SJSA1 (cell line): ENCODE measurements at regions not wholly inside any gene's neighbourhood (a gene's known extent, or its start where the extent isn't known, plus 50 kb on each side); places are given as distances from the start of the nearest gene placed in this dataset.
A peak's percentile ranks its signal among the peaks of the same experiment; 100 is the strongest.
"Not testable (repeated sequence)": the region's sequence is repeated elsewhere in the genome, so short reads cannot be mapped to it uniquely, and the experiment has no call there.

Source experiments
- DNase-seq, 2 experiments: peaks; one replicate each; pipeline ENCODE4 v3.0.0-alpha.2; 2015 to 2020; ENCODE audit warnings: low spot score in 2 of 2, low read depth in 1 of 2
- H3K27ac ChIP-seq: fragments of 250-450 bp; sonication (Bioruptor Pico); 2 replicates; pipeline ENCODE4 v1.5.1; 2020; ENCODE audit warnings: mild to moderate bottlenecking, moderate library complexity
- H3K27me3 ChIP-seq: fragments of 250-450 bp; sonication (Bioruptor Pico); replicated peaks from 2 replicates; pipeline ENCODE4 v1.5.1; 2020; ENCODE audit warnings: mild to moderate bottlenecking, moderate library complexity
- H3K36me3 ChIP-seq: fragments of 250-450 bp; sonication (Bioruptor Pico); 2 replicates; pipeline ENCODE4 v1.5.1; 2020; ENCODE audit warnings: mild to moderate bottlenecking
- H3K4me1 ChIP-seq: fragments of 250-450 bp; sonication (Bioruptor Pico); replicated peaks from 2 replicates; pipeline ENCODE4 v1.6.1; 2021; ENCODE audit warnings: mild to moderate bottlenecking
- H3K4me3 ChIP-seq: fragments of 250-450 bp; sonication (Bioruptor Pico); 2 replicates; pipeline ENCODE4 v1.5.1; 2020; ENCODE audit warnings: mild to moderate bottlenecking
- H3K9me3 ChIP-seq: fragments of 250-450 bp; sonication (Bioruptor Pico); replicated peaks from 2 replicates; pipeline ENCODE4 v1.5.1; 2020; ENCODE audit warnings: mild to moderate bottlenecking

- H3K9me3 ChIP-seq, H3K27ac ChIP-seq, H3K36me3 ChIP-seq, H3K4me3 ChIP-seq, DNase-seq, H3K4me1 ChIP-seq, H3K27me3 ChIP-seq: not testable (repeated sequence)
These were observed 72.9 kb upstream of the TBX18 start for GRCh38 chr6:84837068-84837866.

GRCh38 chr6:84836366-84836765 is 72.0 kb upstream of the TBX18 start:
- no peaks in the 10 kb centered on the region for H3K36me3 ChIP-seq
- no peaks in the 10 kb centered on the region for H3K9me3 ChIP-seq
- H3K4me3 ChIP-seq = no peak overlapping the region
- H3K27ac ChIP-seq = no peak overlapping the region
- no peaks in the 10 kb centered on the region for H3K27me3 ChIP-seq
- DNase-seq = no peak
- H3K4me1 ChIP-seq = no peaks in the 10 kb centered on the region

GRCh38 chr6:84835340-84835739 is 70.9 kb upstream of the TBX18 start:
- H3K36me3 ChIP-seq = no peaks in the 10 kb centered on the region
- no peak for DNase-seq
- no peaks in the 10 kb centered on the region for H3K9me3 ChIP-seq
- H3K27ac ChIP-seq = no peak overlapping the region
- no peaks in the 10 kb centered on the region for H3K27me3 ChIP-seq
- H3K4me1 ChIP-seq = no peaks in the 10 kb centered on the region
- H3K4me3 ChIP-seq = no peak overlapping the region

GRCh38 chr6:84831924-84832323 is 67.5 kb upstream of the TBX18 start:
- H3K27me3 ChIP-seq, H3K36me3 ChIP-seq, DNase-seq, H3K9me3 ChIP-seq, H3K4me1 ChIP-seq, H3K4me3 ChIP-seq, H3K27ac ChIP-seq: not testable (repeated sequence)

- no peaks in the 10 kb centered on the region for H3K27me3 ChIP-seq
- H3K27ac ChIP-seq = no peak overlapping the region
- no peak overlapping the region for H3K4me3 ChIP-seq
- H3K9me3 ChIP-seq = no peaks in the 10 kb centered on the region
- no peaks in the 10 kb centered on the region for H3K36me3 ChIP-seq
- H3K4me1 ChIP-seq = no peaks in the 10 kb centered on the region
- DNase-seq = peak in 1 of 2 experiments; percentile 14
These were observed 61.1 kb upstream of the TBX18 start for GRCh38 chr6:84825461-84825860.

GRCh38 chr6:84821314-84821713 is 56.9 kb upstream of the TBX18 start:
- not testable (repeated sequence) for H3K9me3 ChIP-seq, H3K4me3 ChIP-seq, H3K27me3 ChIP-seq, H3K27ac ChIP-seq, DNase-seq, H3K36me3 ChIP-seq, H3K4me1 ChIP-seq

GRCh38 chr6:84816741-84817140 is 52.3 kb upstream of the TBX18 start:
- no peaks in the 10 kb centered on the region for H3K9me3 ChIP-seq
- no peaks in the 10 kb centered on the region for H3K27me3 ChIP-seq
- H3K36me3 ChIP-seq = no peaks in the 10 kb centered on the region
- no peak overlapping the region for H3K27ac ChIP-seq
- DNase-seq = no peak
- H3K4me3 ChIP-seq = no peak overlapping the region
- H3K4me1 ChIP-seq = no peaks in the 10 kb centered on the region

GRCh38 chr6:84815896-84816735 is 51.7 kb upstream of the TBX18 start:
- H3K4me1 ChIP-seq = no peaks in the 10 kb centered on the region
- H3K27me3 ChIP-seq = no peaks in the 10 kb centered on the region
- no peak overlapping the region for H3K4me3 ChIP-seq
- no peak overlapping the region for H3K27ac ChIP-seq
- no peaks in the 10 kb centered on the region for H3K9me3 ChIP-seq
- H3K36me3 ChIP-seq = no peaks in the 10 kb centered on the region
- no peak for DNase-seq
